DOHH2 (cell line): ENCODE measurements at regions not wholly inside any gene's neighbourhood (a gene's known extent, or its start where the extent isn't known, plus 50 kb on each side); places are given as distances from the start of the nearest gene placed in this dataset.

Source experiments
- CTCF ChIP-seq: fragments of 200-600 bp; sonication (generic); IDR thresholded peaks from one replicate; pipeline ENCODE4 v1.5.1; 2014; ENCODE audit warnings: antibody characterized with exemption, mild to moderate bottlenecking, low read depth, low read length; ENCODE audit not compliant: poor library complexity, severe bottlenecking
- EZH2phosphoT487 ChIP-seq: fragments of 200-600 bp; sonication (generic); IDR thresholded peaks from 2 replicates; pipeline ENCODE4 v1.6.1; 2017; ENCODE audit warnings: borderline replicate concordance, mild to moderate bottlenecking, antibody characterized with exemption, low read length, moderate library complexity, mixed read lengths

GRCh38 chr12:46553266-46553665 lies 180.7 kb upstream of the SLC38A2 start:
- no peak for TF ChIP-seq CTCF
- no peak for TF ChIP-seq EZH2phosphoT487
